Cardiac septum (tissue), 1 donor: ENCODE measurements at regions not wholly inside any gene's neighbourhood (a gene's known extent, or its start where the extent isn't known, plus 50 kb on each side); places are given as distances from the start of the nearest gene placed in this dataset.
"Not testable (repeated sequence)": the region's sequence is repeated elsewhere in the genome, so short reads cannot be mapped to it uniquely, and the experiment has no call there.

Source experiments
- DNase-seq: peaks from one replicate; pipeline ENCODE4 v3.0.0-alpha.2; 2020; ENCODE audit warnings: low spot score
- intact Hi-C: fragments of 100-400 bp; cut with DNase I; formaldehyde crosslinking; loops from one replicate; pipeline ENCODE4 v1.14.0; 2022
- donor health status: DM: no; HTN: no; CAD: no.

- intact Hi-C loops = no loop called here
- no peak for DNase-seq
Observed at GRCh38 chr20:12111431-12112088, 193.9 kb downstream of the BTBD3 start.

DNA sequence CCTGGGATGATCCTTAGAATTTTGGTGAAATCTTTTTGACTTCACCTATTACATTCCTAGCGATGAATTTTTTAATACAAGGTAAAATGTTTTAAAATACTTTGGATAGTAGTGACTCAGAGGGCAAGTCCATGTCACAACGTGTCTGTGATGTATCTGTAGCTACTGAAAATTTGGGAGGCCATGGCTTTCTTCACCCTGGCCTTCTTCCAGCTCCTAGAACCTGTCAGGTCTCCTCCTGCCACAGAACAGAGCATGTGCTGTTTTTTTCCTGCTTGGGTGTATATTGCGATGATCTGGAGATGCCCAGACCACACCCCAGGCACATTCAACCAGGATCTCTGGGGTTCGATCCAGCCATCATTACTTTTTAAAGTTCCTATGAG lies 194.4 kb downstream of the BTBD3 start:
- DNase-seq = no peak
- intact Hi-C loops = no loop called here

GRCh38 chr20:12112665-12113064 lies 195.0 kb downstream of the BTBD3 start:
- DNase-seq = no peak
- intact Hi-C loops = no loop called here

GRCh38 chr20:12113075-12113467 lies 195.4 kb downstream of the BTBD3 start:
- no peak for DNase-seq
- intact Hi-C loops = no loop called here

DNA sequence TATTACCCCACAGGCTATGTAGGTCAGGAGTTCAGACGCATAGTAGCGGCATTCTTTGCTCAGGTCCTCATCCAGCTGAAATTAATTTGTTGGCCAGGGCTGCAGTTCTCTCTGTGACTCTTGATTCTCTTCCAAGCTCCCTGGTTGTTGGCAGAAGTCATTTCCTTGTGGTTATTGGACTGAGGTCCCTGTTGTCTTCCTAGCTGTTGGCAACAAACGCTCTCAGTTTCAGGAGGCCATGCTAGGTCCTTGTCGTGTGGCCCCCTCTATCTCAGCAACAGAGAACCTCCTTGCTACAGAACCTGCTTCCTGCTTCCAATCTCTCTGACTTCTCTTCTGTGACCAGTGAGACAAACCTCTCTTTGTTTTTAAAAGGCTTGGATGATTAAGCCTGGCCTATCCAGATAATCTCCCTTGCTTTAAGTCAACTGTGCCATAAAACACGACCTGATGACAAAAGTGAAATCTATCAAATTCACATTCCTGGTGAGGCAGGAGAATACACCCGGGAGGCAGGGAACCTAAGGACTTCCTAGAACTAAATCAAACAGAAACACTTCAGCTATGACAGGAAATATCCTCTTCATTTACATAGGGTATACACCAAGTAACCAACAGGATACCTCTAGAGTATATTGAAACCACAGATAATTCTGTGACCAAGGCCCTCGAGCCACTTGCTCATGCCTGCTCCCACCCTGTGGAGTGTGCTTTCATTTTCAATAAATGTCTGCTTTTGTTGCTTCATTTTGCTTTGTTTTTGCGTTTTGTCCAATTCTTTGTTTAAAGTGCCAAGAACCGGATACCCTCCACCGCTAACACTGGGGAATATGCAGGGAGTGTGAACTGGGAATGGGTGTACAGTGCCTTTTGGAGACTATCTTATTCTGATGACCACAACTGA lies 196.0 kb downstream of the BTBD3 start:
- intact Hi-C loops = no loop called here
- no peak for DNase-seq

DNA sequence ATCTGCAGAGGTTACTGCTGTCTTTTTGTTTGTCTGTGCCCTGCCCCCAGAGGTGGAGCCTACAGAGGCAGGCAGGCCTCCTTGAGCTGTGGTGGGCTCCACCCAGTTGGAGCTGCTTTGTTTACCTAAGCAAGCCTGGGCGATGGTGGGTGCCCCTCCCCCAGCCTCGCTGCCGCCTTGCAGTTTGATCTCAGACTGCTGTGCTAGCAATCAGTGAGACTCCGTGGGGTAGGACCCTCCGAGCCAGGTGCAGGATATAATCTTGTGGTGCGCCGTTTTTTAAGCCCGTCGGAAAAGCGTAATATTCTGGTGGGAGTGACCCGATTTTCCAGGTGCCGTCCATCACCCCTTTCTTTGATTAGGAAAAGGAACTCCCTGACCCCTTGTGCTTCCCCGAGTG lies 211.4 kb downstream of the BTBD3 start:
- intact Hi-C loops, DNase-seq: not testable (repeated sequence)

- DNase-seq, intact Hi-C loops: not testable (repeated sequence)
Observed at GRCh38 chr20:12129532-12129931, 211.8 kb downstream of the BTBD3 start.

DNA sequence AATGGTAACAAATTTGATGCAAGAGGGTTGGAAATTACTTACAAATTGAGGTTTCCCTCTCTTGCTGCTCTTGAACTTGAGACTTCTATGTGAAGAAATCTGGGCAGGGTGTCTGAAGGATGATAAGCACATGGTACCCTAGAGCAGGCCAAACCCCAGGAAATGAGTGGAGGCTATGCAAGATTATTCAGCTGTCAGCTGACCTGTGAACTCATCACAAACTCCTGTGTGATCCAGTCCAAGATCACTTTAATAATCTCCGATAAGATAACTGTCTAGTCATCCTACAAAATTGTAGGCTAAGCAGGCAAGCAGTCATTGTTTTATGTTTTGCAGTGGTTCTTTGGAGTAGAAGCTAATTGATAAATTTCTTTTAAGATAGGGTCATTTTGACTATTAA lies 213.1 kb downstream of the BTBD3 start:
- intact Hi-C loops = no loop called here
- no peak for DNase-seq

DNA sequence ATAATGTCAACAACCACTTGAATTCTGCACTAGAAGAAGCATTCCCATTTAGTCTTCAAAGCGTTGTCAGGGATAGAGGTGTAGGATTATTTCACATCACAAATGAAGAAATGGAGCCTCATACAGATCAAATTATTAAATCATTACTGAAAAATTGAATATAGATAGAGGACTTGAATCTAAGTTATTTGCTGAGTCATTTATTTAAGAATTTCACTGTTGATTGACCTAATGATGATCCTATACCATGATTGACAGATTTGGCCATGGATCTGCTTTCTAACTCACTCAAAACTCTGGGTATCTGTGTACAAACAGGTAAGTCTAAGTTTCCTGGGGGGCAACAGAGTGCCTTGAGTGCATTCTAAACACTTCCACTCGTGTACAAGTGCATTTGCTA lies 215.9 kb downstream of the BTBD3 start:
- no peak for DNase-seq
- intact Hi-C loops = no loop called here

- DNase-seq, intact Hi-C loops: not testable (repeated sequence)
Observed at GRCh38 chr20:12145951-12146350, 228.3 kb downstream of the BTBD3 start.

- intact Hi-C loops = no loop called here
- no peak for DNase-seq
Observed at GRCh38 chr20:12152996-12153395, 235.3 kb downstream of the BTBD3 start.

DNA sequence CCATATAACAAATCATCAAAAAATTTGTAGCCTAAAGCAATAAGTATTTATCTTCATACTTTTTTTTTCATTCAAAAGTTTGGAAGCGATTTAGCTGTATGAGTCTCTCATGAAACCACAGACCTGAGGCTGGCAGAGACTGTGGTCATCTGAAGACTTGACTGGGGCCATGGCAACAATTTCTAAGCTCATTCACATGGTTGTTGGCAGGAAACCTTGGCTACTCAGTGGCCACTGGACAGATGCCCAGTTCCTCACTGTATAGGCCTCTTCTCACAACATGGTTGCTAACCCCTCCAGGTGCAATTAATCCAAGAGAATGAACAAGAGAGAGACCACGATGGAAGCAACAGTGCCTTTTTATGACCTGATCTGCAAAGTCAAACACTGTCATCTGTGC lies 235.9 kb downstream of the BTBD3 start:
- intact Hi-C loops = no loop called here
- DNase-seq = no peak

DNA sequence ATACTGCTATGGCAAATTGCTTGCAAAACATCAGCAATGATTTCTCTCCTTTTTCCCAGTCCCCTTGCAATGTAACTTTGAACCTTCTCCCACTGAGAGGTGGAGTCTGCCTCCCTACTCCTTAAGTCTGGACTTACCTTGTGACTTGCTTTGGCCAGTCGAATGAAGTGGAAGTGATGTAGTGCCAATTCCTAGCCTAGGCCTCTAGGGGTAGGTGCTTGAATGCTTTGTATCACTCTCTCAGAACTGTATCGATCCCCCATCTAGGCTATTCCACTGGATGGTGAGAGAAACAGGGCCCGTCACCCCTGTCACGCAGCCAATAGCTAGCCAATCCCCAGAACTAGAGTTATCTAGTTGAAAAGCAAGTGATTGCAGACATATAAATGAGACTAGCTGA lies 238.6 kb downstream of the BTBD3 start:
- no peak for DNase-seq
- intact Hi-C loops = no loop called here

DNA sequence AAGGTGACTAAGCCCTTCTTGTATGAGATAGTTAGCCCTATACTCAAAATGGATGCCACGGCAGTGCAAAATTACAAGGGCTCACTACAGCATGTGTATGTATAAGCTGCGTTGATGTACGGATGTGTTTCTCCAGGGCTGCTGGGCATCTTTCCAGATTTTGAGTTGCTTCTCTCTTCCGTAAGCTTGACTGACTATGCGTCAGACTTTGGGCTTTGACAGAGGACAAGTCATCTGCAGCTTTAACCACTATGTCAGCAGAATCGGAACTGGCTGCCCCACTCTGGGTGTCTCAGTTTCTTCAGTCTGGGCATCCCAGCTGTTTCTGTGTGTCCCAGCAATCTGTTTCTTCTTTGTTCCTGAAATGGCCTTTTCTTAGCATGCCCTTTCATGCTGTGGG lies 241.6 kb downstream of the BTBD3 start:
- intact Hi-C loops = no loop called here

DNA sequence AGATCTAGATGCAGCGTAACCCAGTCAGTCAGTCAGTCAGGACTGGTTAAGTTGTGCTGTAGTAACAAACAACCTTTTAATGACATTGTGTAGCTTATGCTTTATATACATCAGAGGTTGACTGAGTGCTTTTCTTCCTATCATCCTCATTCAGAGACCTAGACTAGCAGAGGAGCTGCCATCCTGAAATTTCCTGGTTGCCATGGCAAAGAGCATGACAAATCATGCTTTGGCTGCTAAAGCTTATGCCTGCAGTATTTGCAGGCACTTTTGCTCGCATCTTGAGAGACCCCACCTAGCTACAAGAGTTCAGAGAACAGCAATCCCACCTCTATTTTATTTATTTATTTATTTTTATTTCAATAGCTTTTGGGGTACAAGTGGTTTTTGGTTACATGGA lies 244.0 kb downstream of the BTBD3 start:
- intact Hi-C loops = no loop called here
- no peak for DNase-seq

More for the DNA sequence above, 241.6 kb downstream of the BTBD3 start:
- DNase-seq = no peak

GRCh38 chr20:12166053-12166717 lies 248.5 kb downstream of the BTBD3 start:
- DNase-seq = no peak
- intact Hi-C loops = no loop called here

- no peak for DNase-seq
- intact Hi-C loops = no loop called here
Observed at GRCh38 chr20:12170406-12170805, 252.7 kb downstream of the BTBD3 start.

GRCh38 chr20:12171923-12172524 lies 254.3 kb downstream of the BTBD3 start:
- intact Hi-C loops = no loop called here
- DNase-seq = no peak

DNA sequence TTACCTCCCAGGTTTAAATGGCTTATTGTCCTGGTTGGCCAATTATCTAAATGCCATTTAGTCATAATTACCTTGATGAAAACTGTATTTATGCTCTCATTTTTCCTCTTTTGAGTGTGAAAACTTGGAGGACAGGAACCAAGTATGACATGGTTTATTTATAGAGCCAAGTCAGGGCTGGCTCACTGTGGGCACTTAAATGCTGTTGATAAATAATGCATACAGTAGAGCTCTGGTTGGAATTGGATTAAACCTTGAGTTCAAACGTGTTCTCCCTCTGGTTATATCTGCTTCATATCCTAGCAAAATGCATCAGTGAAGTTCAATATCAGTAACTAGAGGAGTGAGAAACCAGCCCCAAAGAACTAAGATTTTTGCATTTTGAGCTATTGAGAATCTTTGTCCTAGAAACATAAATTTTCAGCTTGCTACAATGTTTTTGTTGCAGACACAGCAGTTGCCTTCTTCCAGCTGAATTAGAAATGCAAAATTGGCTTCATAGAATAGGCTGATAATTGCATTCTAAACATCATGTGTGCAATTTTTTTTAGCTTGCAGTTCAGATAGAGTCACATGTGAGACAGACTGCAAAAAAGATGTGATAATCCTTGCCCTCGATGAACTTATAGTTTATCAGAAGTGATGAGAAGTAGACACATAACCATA lies 255.8 kb downstream of the BTBD3 start:
- no peak for DNase-seq
- intact Hi-C loops = no loop called here

GRCh38 chr20:12175538-12175937 lies 257.8 kb downstream of the BTBD3 start:
- intact Hi-C loops = no loop called here
- DNase-seq = no peak
